HEK293T (cell line): ENCODE measurements at regions not wholly inside any gene's neighbourhood (a gene's known extent, or its start where the extent isn't known, plus 50 kb on each side); places are given as distances from the start of the nearest gene placed in this dataset.

Experiments used
- BHLHE40 ChIP-seq: fragments of 450-650 bp; IDR thresholded peaks from 2 replicates; pipeline ENCODE4 v1.6.1; 2016; ENCODE audit warnings: mild to moderate bottlenecking, moderate library complexity, borderline replicate concordance
- ELF4 ChIP-seq: fragments of 450-650 bp; IDR thresholded peaks from 2 replicates; pipeline ENCODE4 v1.6.1; 2017; ENCODE audit warnings: antibody characterized with exemption
- FOXK2 ChIP-seq: fragments of 450-650 bp; IDR thresholded peaks from 2 replicates; pipeline ENCODE4 v1.6.1; 2016; ENCODE audit warnings: mild to moderate bottlenecking
- FOXM1 ChIP-seq: fragments of 450-650 bp; IDR thresholded peaks from 2 replicates; pipeline ENCODE4 v1.6.1; 2017; ENCODE audit warnings: mild to moderate bottlenecking, borderline replicate concordance
- SUZ12 ChIP-seq: fragments of 450-650 bp; IDR thresholded peaks from 2 replicates; pipeline ENCODE4 v1.6.1; 2016; ENCODE audit warnings: mild to moderate bottlenecking
- TF ChIP-seq, protein P1 (sequence below): fragments of 450-650 bp; IDR thresholded peaks from 2 replicates; pipeline ENCODE4 v1.6.1; 2016

DNA sequence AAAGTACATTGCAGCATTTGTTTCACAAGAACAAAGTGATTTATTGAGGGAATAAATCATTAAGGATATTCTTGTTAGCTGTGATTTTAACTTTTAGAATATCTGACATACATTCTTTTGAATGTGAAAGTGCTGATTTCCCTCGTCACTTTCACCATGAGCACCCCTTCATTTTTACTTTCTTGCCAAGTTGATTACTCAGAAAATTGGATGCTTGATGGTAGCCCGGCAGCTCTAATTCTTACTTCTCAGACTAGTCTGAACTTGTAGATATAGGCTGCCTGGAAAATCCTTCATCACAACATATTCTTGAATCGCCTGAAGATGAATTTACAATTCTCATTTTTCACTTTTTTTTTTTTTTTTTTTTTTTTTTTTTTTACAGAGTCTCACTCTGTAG is 147.1 kb upstream of the SMLR1 start:
- TF ChIP-seq FOXM1 (no peak), SUZ12 (no peak), ELF4 (no peak), BHLHE40 (no peak), FOXK2 (no peak)
- TF ChIP-seq, protein P1, sequence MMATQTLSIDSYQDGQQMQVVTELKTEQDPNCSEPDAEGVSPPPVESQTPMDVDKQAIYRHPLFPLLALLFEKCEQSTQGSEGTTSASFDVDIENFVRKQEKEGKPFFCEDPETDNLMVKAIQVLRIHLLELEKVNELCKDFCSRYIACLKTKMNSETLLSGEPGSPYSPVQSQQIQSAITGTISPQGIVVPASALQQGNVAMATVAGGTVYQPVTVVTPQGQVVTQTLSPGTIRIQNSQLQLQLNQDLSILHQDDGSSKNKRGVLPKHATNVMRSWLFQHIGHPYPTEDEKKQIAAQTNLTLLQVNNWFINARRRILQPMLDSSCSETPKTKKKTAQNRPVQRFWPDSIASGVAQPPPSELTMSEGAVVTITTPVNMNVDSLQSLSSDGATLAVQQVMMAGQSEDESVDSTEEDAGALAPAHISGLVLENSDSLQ = no peak
